HEK293 (cell line): ENCODE measurements at regions not wholly inside any gene's neighbourhood (a gene's known extent, or its start where the extent isn't known, plus 50 kb on each side); places are given as distances from the start of the nearest gene placed in this dataset.

Experiments
- CTCF ChIA-PET: fragments of 350-600 bp; formaldehyde crosslinking; extraction: SDS; loops from one replicate; lab custom pipeline; 2021; ENCODE audit warnings: antibody characterized with exemption; lab: Yijun Ruan, JAX
- POLR2A ChIA-PET: fragments of 300-600 bp; formaldehyde crosslinking; extraction: SDS; loops from one replicate; lab custom pipeline; 2020; ENCODE audit warnings: antibody characterized with exemption, inconsistent platforms; lab: Yijun Ruan, JAX
- H3K27ac ChIP-seq: fragments of 200-500 bp; sonication (Bioruptor generic); 2 replicates; pipeline ENCODE4 v1.5.1; 2014; ENCODE audit warnings: low read depth, low read length, control low read depth, inconsistent platforms; ENCODE audit errors: extremely low read depth
- H3K36me3 ChIP-seq, 2 experiments: fragments of 200-500 bp in 1 of 2; sonication (Bioruptor generic) in 1 of 2; 1 replicate in 1 of 2; 2 replicates in 1 of 2; pipeline ENCODE4 v1.5.1; 2014 to 2017; ENCODE audit warnings: inconsistent platforms in 2 of 2, low read length in 2 of 2; ENCODE audit not compliant: control insufficient read depth in 2 of 2, insufficient read depth in 1 of 2
- H3K4me1 ChIP-seq: fragments of 200-500 bp; sonication (Bioruptor generic); 2 replicates; pipeline ENCODE4 v1.5.1; 2014; ENCODE audit warnings: mild to moderate bottlenecking, low read length, inconsistent platforms; ENCODE audit not compliant: control insufficient read depth, insufficient read depth
- H3K4me3 ChIP-seq: 2 replicates; pipeline ENCODE4 v1.5.1; 2011; ENCODE audit warnings: low read depth, mild to moderate bottlenecking, control low read depth, low read length, moderate library complexity
- H3K9me3 ChIP-seq: fragments of 200-500 bp; sonication (Bioruptor generic); 2 replicates; pipeline ENCODE4 v1.5.1; 2014; ENCODE audit warnings: low read depth, low read length, inconsistent platforms; ENCODE audit not compliant: control insufficient read depth, insufficient read depth
- GLIS2 ChIP-seq: fragments of 450-650 bp; formaldehyde crosslinking; IDR thresholded peaks from 2 replicates; pipeline ENCODE4 v1.5.1; 2016; ENCODE audit warnings: missing biosample characterization, missing genetic modification characterization
- HOXA7 ChIP-seq: sonication (generic); formaldehyde crosslinking; IDR thresholded peaks from 2 replicates; pipeline ENCODE4 v1.8.1; 2022; ENCODE audit warnings: missing genetic modification reagents, borderline replicate concordance
- OVOL3 ChIP-seq: fragments of 450-650 bp; formaldehyde crosslinking; IDR thresholded peaks from 2 replicates; pipeline ENCODE4 v1.5.1; 2016; ENCODE audit warnings: missing biosample characterization, missing genetic modification characterization
- PRDM2 ChIP-seq: fragments of 450-650 bp; formaldehyde crosslinking; IDR thresholded peaks from 2 replicates; pipeline ENCODE4 v1.5.1; 2016; ENCODE audit warnings: missing biosample characterization, missing genetic modification characterization, borderline replicate concordance
- YY1 ChIP-seq: fragments of 450-650 bp; formaldehyde crosslinking; IDR thresholded peaks from 2 replicates; pipeline ENCODE4 v1.5.1; 2018; ENCODE audit warnings: missing biosample characterization, missing genetic modification characterization
- ZBTB48 ChIP-seq: fragments of 450-650 bp; formaldehyde crosslinking; IDR thresholded peaks from 2 replicates; pipeline ENCODE4 v1.5.1; 2016; ENCODE audit warnings: missing biosample characterization, missing genetic modification characterization
- ZBTB8A ChIP-seq: fragments of 450-650 bp; formaldehyde crosslinking; IDR thresholded peaks from 2 replicates; pipeline ENCODE4 v1.5.1; 2016; ENCODE audit warnings: missing biosample characterization, missing genetic modification characterization
- ZNF112 ChIP-seq: fragments of 450-650 bp; formaldehyde crosslinking; IDR thresholded peaks from 2 replicates; pipeline ENCODE4 v1.5.0; 2017; ENCODE audit warnings: missing biosample characterization, missing genetic modification characterization
- ZNF18 ChIP-seq: fragments of 450-650 bp; formaldehyde crosslinking; IDR thresholded peaks from 2 replicates; pipeline ENCODE4 v1.5.1; 2016; ENCODE audit warnings: missing biosample characterization, missing genetic modification characterization
- ZNF202 ChIP-seq: fragments of 450-650 bp; formaldehyde crosslinking; IDR thresholded peaks from 2 replicates; pipeline ENCODE4 v1.5.1; 2016; ENCODE audit warnings: missing biosample characterization, missing genetic modification characterization, borderline replicate concordance
- ZNF239 ChIP-seq: fragments of 450-650 bp; formaldehyde crosslinking; IDR thresholded peaks from 2 replicates; pipeline ENCODE4 v1.5.1; 2016; ENCODE audit warnings: missing biosample characterization, missing genetic modification characterization
- ZNF302 ChIP-seq: fragments of 450-650 bp; formaldehyde crosslinking; IDR thresholded peaks from 2 replicates; pipeline ENCODE4 v1.5.1; 2016; ENCODE audit warnings: missing biosample characterization, missing genetic modification characterization, low read depth
- ZNF37A ChIP-seq: fragments of 450-650 bp; IDR thresholded peaks from 2 replicates; pipeline ENCODE4 v1.5.1; 2018; ENCODE audit warnings: missing biosample characterization, missing genetic modification characterization
- ZNF610 ChIP-seq: fragments of 450-650 bp; formaldehyde crosslinking; IDR thresholded peaks from 2 replicates; pipeline ENCODE4 v1.5.1; 2016; ENCODE audit warnings: missing biosample characterization, missing genetic modification characterization, borderline replicate concordance
- ZNF658 ChIP-seq: fragments of 450-650 bp; formaldehyde crosslinking; IDR thresholded peaks from 2 replicates; pipeline ENCODE4; 2016; ENCODE audit warnings: missing biosample characterization, missing genetic modification characterization
- ZNF785 ChIP-seq: fragments of 450-650 bp; formaldehyde crosslinking; IDR thresholded peaks from 2 replicates; pipeline ENCODE4 v1.5.1; 2016; ENCODE audit warnings: missing biosample characterization, missing genetic modification characterization
- TF ChIP-seq, protein P1 (sequence below): sonication (generic); formaldehyde crosslinking; IDR thresholded peaks from 2 replicates; pipeline ENCODE4 v1.8.1; 2022; ENCODE audit warnings: mild to moderate bottlenecking, moderate library complexity, missing genetic modification reagents
- TF ChIP-seq, protein P2 (sequence below): fragments of 450-650 bp; formaldehyde crosslinking; IDR thresholded peaks from 2 replicates; pipeline ENCODE4 v1.5.1; 2017; ENCODE audit warnings: missing biosample characterization, missing genetic modification characterization

- TF ChIP-seq PRDM2 (tag by site-specific recombination): no peak
- no peak for TF ChIP-seq ZBTB8A
- no peak for TF ChIP-seq HOXA7 (CRISPR knock-in tag)
- no peak for TF ChIP-seq ZNF785
- TF ChIP-seq OVOL3: no peak
- TF ChIP-seq ZNF658 (tag by site-specific recombination): no peak
- no peak for TF ChIP-seq ZNF18 (tag by site-specific recombination)
- TF ChIP-seq ZNF37A (tag by site-specific recombination): no peak
Observed at GRCh38 chr3:176352716-176353334, 844.5 kb downstream of the TBL1XR1 start (continued).

DNA sequence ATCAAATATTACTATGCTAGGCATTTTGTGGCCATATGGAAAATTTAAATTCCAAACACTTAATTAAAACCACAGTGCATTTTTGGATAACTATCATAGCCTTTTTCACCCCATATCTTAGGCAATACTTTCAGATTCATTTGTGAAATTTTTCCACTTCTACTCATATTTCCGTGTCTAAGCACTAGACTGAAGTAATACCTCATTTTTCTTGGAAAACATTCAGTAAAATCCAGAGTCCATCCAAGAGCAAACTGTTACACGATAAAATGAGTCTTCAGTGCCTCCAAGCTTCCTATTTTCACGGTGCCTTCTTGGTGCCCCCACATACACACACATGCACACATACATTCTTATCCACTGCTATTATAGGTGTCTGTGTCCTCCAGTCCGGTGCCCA, 845.9 kb downstream of the TBL1XR1 start:
- H3K4me3 ChIP-seq: no peak overlapping the region
- POLR2A ChIA-PET: no interaction called here
- CTCF ChIA-PET: no interaction called here
- no peaks in the 10 kb centered on the region for H3K36me3 ChIP-seq
- no peaks in the 10 kb centered on the region for H3K9me3 ChIP-seq
- no peak overlapping the region for H3K27ac ChIP-seq
- no peaks in the 10 kb centered on the region for H3K4me1 ChIP-seq
- TF ChIP-seq ZBTB48 (tag by site-specific recombination) (no peak), ZNF202 (tag by site-specific recombination) (no peak), ZNF302 (tag by site-specific recombination) (no peak), ZNF610 (tag by site-specific recombination) (no peak), ZNF239 (tag by site-specific recombination) (no peak), GLIS2 (tag by site-specific recombination) (no peak), ZNF112 (tag by site-specific recombination) (no peak), YY1 (tag by site-specific recombination) (no peak)
- TF ChIP-seq, protein P1, sequence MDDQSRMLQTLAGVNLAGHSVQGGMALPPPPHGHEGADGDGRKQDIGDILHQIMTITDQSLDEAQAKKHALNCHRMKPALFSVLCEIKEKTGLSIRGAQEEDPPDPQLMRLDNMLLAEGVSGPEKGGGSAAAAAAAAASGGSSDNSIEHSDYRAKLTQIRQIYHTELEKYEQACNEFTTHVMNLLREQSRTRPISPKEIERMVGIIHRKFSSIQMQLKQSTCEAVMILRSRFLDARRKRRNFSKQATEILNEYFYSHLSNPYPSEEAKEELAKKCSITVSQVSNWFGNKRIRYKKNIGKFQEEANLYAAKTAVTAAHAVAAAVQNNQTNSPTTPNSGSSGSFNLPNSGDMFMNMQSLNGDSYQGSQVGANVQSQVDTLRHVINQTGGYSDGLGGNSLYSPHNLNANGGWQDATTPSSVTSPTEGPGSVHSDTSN (CRISPR knock-in tag): no peak
- TF ChIP-seq, protein P2, sequence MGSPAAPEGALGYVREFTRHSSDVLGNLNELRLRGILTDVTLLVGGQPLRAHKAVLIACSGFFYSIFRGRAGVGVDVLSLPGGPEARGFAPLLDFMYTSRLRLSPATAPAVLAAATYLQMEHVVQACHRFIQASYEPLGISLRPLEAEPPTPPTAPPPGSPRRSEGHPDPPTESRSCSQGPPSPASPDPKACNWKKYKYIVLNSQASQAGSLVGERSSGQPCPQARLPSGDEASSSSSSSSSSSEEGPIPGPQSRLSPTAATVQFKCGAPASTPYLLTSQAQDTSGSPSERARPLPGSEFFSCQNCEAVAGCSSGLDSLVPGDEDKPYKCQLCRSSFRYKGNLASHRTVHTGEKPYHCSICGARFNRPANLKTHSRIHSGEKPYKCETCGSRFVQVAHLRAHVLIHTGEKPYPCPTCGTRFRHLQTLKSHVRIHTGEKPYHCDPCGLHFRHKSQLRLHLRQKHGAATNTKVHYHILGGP (tag by site-specific recombination): no peak
